Superior temporal gyrus (tissue), 1 donor: ENCODE measurements at regions not wholly inside any gene's neighbourhood (a gene's known extent, or its start where the extent isn't known, plus 50 kb on each side); places are given as distances from the start of the nearest gene placed in this dataset.
"Not testable (repeated sequence)": the region's sequence is repeated elsewhere in the genome, so short reads cannot be mapped to it uniquely, and the experiment has no call there.

Experiments used
- DNase-seq: peaks from one replicate; pipeline ENCODE4 v3.0.0-alpha.2; 2016; ENCODE audit errors: extremely low spot score

DNA sequence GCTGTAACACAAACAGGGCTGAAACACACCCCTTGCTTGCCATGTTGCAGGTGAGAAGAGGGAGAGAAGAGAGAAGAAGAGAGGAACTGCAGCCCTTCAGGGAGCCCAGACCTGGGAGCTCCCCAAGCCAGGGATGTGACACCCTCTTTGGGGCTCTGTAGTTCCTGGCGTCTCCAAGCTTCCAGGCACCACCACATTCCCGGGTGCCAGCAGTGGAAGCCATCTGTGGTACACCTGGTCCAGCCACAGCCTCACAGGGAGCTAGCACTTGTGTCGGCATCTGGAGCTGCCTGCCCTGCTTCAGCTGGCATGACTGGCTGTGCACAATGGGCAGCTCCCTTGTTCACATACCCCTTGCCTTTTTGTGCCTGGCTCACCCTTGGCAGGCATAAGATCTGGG lies 182.1 kb downstream of the DEPDC1B start:
- DNase-seq, result no peak

GRCh38 chr5:60517094-60517694 lies 182.8 kb downstream of the DEPDC1B start:
- no peak for DNase-seq

DNA sequence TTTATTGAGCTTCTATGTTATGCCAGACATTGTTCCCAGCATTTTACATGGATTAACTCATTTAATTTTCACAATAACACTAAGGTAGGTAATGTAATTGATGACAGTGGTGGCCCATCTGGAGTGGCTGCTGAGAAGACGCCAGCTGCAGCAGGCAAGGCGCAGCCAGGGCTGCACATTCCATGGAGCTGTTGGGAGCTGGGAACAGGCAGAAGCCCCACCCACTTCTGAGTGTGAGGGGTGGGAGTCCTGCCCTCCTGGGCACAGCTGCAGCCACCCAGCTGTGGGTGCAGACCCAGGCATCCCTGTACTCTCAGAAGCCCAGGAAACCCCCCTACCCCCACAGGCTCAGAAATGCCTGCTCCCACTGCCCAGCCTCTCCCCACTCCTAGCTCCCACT lies 183.3 kb downstream of the DEPDC1B start:
- DNase-seq, result no peak

- no peak for DNase-seq
Observed at GRCh38 chr5:60514152-60514551, 185.8 kb downstream of the DEPDC1B start.

GRCh38 chr5:60512117-60512516 lies 187.8 kb downstream of the DEPDC1B start:
- DNase-seq, result no peak

DNA sequence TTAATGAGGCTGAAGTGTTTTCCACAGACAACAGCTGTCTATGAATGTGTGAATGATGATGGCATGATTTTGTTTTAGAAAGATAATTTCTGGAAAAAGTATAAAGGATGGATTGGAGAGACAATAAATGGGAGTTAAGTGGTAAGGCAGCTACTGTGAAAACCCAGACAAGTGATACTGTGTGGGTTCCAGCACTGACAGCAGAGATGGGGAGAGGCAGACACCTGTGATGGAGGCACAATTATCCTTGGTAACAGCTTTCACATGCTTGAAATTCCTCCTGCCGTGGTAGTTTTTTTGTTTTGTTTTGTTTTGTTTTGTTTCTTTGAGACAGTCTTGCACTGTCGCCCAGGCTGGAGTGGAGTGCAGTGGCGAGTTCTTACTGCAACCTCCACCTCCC lies 189.3 kb downstream of the DEPDC1B start:
- DNase-seq, result no peak

- no peak for DNase-seq
Observed at GRCh38 chr5:60510049-60510448, 189.9 kb downstream of the DEPDC1B start.

- DNase-seq, result no peak
Observed at GRCh38 chr5:60509519-60509918, 190.4 kb downstream of the DEPDC1B start.

DNA sequence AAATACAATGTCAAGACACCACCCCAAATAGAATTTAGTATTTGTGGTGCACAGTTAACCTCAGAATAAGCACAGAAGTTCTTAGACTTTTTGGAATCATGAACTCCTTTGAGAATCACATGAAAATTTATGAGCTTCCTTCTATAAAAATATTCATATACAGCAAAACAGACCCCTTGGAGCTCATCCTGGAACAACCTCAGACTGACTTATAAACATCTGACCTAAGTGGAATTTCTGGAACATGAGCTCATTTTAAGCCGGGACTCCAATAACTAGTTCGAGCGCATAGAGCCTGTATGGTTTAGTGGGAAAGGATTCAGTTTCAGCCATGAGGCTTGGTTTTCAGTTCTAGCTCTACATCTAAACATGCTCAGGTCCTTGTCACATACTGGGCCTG lies 192.3 kb downstream of the DEPDC1B start:
- DNase-seq, result no peak

DNA sequence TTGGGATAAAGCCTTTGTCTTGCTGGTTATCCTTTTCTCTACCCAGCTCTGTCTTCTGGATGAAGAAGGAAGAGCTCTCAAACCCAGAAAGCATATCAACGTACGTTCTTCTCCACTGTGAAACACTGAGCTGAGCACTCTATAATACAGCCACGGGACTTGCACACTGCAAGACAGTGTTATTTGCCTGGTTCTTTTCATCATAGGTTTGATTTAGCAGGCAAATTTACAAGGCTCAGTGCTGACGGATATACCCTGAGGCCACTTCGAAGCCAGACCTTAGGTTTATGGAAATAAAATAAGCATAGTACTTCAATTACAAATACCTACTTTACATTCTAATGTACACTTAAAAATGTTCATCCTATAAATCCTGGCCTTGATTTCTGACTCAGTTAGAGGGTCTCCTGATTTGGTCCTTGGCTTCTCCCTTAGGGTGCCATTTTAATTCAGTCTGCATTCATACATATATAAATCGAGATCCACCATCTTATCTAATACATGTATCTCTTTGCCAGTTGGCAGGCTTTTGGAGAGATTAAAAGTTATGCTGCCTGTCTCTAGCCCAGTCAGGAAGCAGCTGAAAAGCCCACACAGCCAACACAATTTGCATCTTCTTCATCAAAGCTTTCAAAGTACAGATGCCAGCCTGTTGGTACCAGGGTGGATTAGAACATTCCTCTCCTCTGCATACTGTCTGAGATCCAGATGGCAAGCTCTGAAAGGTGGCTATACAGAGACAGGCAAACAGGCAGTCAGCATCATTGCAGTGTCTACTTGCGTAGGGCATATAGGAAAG lies 194.4 kb downstream of the DEPDC1B start:
- DNase-seq, result no peak

DNA sequence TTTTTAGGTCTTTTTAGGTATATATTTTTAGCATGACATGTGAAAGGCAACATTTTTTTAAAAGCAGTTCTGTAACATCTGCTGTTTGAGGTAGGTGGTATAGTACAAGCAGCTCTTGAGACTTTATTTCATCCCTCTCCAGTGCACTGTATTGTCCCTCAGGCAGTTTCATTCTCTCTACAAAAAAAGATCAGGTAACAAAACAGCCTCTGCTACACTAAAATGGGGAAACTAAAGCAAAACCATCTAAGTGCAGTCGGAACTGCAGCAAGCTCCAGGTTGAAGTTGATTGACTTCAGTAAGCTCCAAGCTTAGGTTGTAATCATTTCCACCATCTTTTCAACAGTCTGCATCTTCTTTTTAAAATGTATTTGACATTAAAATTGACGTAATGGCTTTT lies 195.6 kb downstream of the DEPDC1B start:
- DNase-seq, result no peak

- no peak for DNase-seq
Observed at GRCh38 chr5:60503771-60504170, 196.2 kb downstream of the DEPDC1B start.

GRCh38 chr5:60497706-60498500 lies 202.1 kb downstream of the DEPDC1B start:
- no peak for DNase-seq

- peak; percentile 91 for DNase-seq
Observed at GRCh38 chr5:60495644-60496520, 204.1 kb downstream of the DEPDC1B start.

- no peak for DNase-seq
Observed at GRCh38 chr5:60494635-60495034, 205.3 kb downstream of the DEPDC1B start.

DNA sequence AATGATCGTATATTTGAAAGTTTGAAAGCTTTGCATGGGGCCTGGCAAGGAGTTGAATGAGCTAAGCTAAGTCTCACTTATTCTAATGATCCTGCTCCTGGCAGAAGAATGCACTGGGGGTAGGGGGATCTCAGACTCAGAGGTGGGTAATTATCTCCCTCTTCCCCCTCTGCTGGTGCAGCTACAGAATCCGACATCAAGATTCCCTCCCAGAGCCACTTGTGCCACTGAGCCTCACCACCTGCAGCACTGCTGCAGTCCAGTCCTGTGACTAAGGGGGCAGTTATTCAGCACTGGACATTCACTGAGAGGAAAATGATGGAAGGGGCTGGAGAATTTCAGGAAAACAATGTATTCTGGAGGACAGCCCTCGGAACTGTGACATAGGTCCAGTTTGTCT lies 205.8 kb downstream of the DEPDC1B start:
- DNase-seq, result peak; percentile 6

- DNase-seq, result no peak
Observed at GRCh38 chr5:60493372-60493771, 206.6 kb downstream of the DEPDC1B start.

GRCh38 chr5:60492958-60493357 lies 207.0 kb downstream of the DEPDC1B start:
- DNase-seq, result peak; percentile 7

DNA sequence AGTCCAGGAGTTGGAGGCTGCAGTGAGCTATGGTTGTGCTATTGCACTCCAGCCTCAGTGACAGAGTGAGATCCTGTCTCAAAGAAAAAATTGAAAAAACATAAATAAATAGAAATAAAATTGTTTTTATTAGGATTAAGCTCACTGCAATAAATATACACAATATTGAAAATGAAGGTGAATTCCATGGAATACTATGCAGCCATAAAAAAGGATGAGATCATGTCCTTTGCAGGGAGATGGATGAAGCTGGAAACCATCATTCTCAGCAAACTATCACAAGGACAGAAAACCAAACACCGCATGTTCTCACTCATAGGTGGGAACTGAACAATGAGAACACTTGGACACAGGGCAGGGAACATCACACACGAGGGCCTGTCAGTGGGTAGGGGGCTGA lies 207.6 kb downstream of the DEPDC1B start:
- not testable (repeated sequence) for DNase-seq

DNA sequence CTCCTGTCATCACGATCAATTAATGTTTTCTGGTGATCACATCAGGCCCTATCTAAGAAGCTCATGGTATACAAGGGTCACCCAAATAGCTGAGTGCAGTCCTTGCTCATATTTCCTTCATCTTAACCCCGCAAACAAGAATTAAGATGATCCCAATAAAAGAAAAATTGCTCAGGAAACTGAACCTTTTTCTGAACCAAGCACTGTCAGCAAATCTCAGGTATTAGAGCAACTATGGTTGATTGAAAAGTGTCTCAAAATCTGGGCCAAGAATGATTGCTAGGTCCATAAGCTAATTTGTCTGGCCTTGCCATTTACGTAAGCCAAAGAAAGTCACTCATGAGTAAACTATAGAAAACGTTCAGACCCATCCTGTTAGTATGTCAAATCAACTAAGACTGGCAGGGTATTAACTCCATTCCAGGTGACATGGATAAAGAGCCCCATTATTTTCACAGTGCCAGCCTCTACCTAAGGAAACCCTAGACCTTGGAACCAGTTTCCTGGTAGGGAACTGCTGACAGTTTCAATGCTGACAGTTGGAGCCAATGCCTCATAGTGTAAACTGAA lies 209.3 kb downstream of the DEPDC1B start:
- DNase-seq, result peak; percentile 24

DNA sequence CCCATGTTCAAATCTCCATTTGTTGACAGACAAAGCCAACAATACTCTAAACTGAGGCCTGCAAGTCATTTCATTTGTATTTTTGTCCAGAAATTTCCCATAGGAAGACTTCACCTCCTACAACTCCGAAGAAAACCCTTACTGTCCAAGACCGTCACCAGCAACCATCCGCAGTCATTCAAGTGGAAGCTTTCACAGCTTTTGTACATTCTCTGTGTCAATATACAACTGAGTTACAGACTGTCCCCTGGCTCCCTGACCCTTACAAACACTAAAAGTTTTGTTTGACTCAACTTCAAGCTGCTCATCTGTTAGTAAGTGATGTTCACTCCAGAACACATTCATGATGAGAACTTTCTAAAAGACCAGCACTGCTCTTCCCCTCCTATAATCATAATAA lies 210.1 kb downstream of the DEPDC1B start:
- DNase-seq, result peak; percentile 38
